Sigmoid colon (tissue), 4 donors: ENCODE measurements at regions not wholly inside any gene's neighbourhood (a gene's known extent, or its start where the extent isn't known, plus 50 kb on each side); places are given as distances from the start of the nearest gene placed in this dataset.
"Not testable (repeated sequence)": the region's sequence is repeated elsewhere in the genome, so short reads cannot be mapped to it uniquely, and the experiment has no call there.

Experiments
- CTCF ChIP-seq, 4 experiments: fragments of 450-650 bp in 3 of 4; fragments of 200-600 bp in 1 of 4; IDR thresholded peaks; one replicate each; pipeline ENCODE4 v1.5.1; 2016 to 2019; ENCODE audit warnings: antibody characterized with exemption in 4 of 4, mild to moderate bottlenecking in 3 of 4, moderate library complexity in 2 of 4
- POLR2A ChIP-seq, 2 donors: fragments of 450-650 bp; IDR thresholded peaks; one replicate each; pipeline ENCODE4 v1.6.1; 2016; ENCODE audit warnings: antibody characterized with exemption in 2 of 2, mild to moderate bottlenecking in 2 of 2, moderate library complexity in 2 of 2
- POLR2AphosphoS5 ChIP-seq, 4 donors: sonication (generic); formaldehyde crosslinking; IDR thresholded peaks; one replicate each; pipeline ENCODE4 v1.6.1; 2017; ENCODE audit warnings: antibody characterized with exemption in 4 of 4

DNA sequence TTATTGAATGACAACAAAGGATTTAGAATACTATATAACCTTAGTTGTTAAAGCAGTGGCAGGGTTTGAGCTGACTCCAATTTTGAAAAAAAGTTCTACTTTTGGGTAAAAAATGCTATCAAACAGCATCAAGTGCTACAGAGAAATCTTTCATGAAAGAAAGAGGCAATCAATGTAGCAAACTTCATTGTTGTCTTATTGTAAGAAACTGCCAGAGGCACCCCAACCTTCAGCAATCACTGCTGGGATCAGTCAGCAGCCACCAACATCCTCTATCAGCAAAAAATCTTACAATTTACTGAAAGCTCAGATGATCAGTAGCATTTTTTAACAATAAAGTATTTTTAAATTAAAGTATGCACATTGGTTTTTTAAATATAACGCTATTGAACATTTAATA lies 4754.7 kb upstream of the OR11H1 start:
- not testable (repeated sequence) for TF ChIP-seq CTCF, POLR2A, POLR2AphosphoS5 (IDR thresholded peaks at IDR 0.05)
